H1 (cell line): ENCODE measurements at regions not wholly inside any gene's neighbourhood (a gene's known extent, or its start where the extent isn't known, plus 50 kb on each side); places are given as distances from the start of the nearest gene placed in this dataset.

Experiments used
- BACH1 ChIP-seq: IDR thresholded peaks from 2 replicates; pipeline ENCODE4 v1.6.1; 2012; ENCODE audit warnings: low read length, improper control_type of control experiment
- CTCF ChIP-seq, 3 experiments: IDR thresholded peaks; 1 replicate in 2 of 3; 2 replicates in 1 of 3; pipeline versions ENCODE4 v1.5.1 to v1.6.1; 2011; ENCODE audit warnings: low read length in 3 of 3, mild to moderate bottlenecking in 3 of 3, inconsistent platforms in 2 of 3, low read depth in 1 of 3, moderate library complexity in 1 of 3; ENCODE audit not compliant: insufficient read depth in 1 of 3; ENCODE audit errors: control extremely low read depth in 1 of 3
- JUN ChIP-seq: IDR thresholded peaks from 2 replicates; pipeline ENCODE4 v1.6.1; 2011; ENCODE audit warnings: low read depth, mild to moderate bottlenecking, improper control_type of control experiment, low read length
- JUND ChIP-seq: IDR thresholded peaks from 2 replicates; pipeline ENCODE4 v1.6.1; 2011; ENCODE audit warnings: mild to moderate bottlenecking, improper control_type of control experiment, low read length
- POLR2AphosphoS5 ChIP-seq: IDR thresholded peaks from 2 replicates; pipeline ENCODE4 v1.6.1; 2011; ENCODE audit warnings: low read depth, low read length
- SP1 ChIP-seq: IDR thresholded peaks from 2 replicates; pipeline ENCODE4 v1.6.1; 2011; ENCODE audit warnings: low read depth, low read length
- SRF ChIP-seq: IDR thresholded peaks from 2 replicates; pipeline ENCODE4 v1.6.1; 2011; ENCODE audit warnings: mild to moderate bottlenecking, low read depth, low read length, moderate library complexity
- TAF1 ChIP-seq: IDR thresholded peaks from 2 replicates; pipeline ENCODE4 v1.6.1; 2011; ENCODE audit warnings: mild to moderate bottlenecking, low read depth, low read length
- USF2 ChIP-seq: IDR thresholded peaks from 2 replicates; pipeline ENCODE4 v1.6.1; 2011; ENCODE audit warnings: low read length, improper control_type of control experiment
- YY1 ChIP-seq: IDR thresholded peaks from 2 replicates; pipeline ENCODE4 v1.6.1; 2011; ENCODE audit warnings: low read depth, mild to moderate bottlenecking, low read length

GRCh38 chr3:176663387-176663786, 533.9 kb downstream of the TBL1XR1 start:
- TF ChIP-seq USF2 (no peak), SP1 (no peak), CTCF (IDR thresholded peaks at IDR 0.05; ENCODE audit: control extremely low read depth in 1 of 3, insufficient read depth in 1 of 3, low read depth in 1 of 3, low read length in 3 of 3) (no peak), YY1 (no peak), BACH1 (no peak), JUND (no peak), TAF1 (no peak), POLR2AphosphoS5 (no peak), SRF (no peak), JUN (no peak)
